Right renal cortex interstitium (tissue), 3 donors: ENCODE measurements at regions not wholly inside any gene's neighbourhood (a gene's known extent, or its start where the extent isn't known, plus 50 kb on each side); places are given as distances from the start of the nearest gene placed in this dataset.
"Not testable (repeated sequence)": the region's sequence is repeated elsewhere in the genome, so short reads cannot be mapped to it uniquely, and the experiment has no call there.

Experiments used
- DNase-seq, 3 donors: peaks; one replicate each; pipeline ENCODE4 v3.0.0-alpha.2; 2013; ENCODE audit warnings: low read depth in 3 of 3, low spot score in 2 of 3

DNA sequence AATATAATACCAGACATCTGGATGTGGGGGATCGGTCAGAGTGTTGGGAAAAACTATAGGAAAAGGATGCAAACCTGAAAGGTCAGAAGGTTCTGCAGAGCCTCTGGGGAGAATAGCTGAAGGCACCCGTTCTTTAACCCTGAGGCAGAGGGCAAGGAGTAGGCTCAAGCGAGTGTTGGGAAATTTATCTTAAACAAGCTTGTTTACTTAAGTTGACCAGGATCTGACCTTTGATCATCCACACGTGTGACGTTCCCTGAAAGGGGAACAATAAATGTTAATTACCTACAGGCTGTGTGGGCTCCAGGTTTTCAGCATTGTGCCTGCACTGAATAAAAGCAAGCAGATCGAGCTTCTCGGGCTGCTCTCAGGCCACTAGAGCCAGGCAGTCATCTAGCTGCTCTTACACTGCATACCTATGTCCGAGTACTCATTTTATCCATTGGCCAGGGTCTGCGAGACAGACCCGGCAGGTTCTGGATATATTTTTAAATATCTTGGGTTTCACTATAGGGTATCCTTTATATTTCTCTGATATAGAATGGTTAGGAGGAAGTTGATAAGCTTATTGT is 400.6 kb upstream of the CHST9 start:
- no peak for DNase-seq

- DNase-seq = no peak
Measured at GRCh38 chr18:27583466-27583865, 398.4 kb upstream of the CHST9 start.

- DNase-seq = no peak
Measured at GRCh38 chr18:27582760-27583412, 397.8 kb upstream of the CHST9 start.

DNA sequence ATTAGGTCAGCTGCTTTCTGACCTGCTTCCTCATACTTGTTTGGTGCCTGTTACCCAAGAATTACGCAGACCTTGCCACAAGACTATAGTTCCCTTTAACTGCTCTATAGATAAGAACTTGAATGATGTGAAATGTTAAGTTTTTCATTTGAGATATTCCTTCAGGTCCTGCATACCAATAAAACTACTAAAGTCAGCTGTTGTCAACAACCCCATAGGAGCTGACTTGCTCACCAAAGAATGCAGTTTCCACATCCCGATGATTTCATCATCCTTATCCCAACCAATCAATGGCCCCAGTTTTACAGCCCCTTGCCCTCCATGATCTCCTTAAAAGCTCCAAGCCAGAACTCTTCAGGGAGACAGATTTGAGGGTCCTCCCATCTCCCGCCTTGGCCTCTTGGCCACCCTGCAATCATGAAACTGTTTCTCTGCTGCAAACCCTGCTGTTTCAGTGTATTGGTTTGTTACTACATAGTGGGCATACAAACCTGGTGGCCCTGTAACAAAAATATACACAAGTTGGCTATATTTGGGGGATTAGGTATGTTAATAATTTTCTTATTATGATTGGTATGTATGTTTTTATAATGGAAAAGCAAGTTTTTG is 396.3 kb upstream of the CHST9 start:
- no peak for DNase-seq

DNA sequence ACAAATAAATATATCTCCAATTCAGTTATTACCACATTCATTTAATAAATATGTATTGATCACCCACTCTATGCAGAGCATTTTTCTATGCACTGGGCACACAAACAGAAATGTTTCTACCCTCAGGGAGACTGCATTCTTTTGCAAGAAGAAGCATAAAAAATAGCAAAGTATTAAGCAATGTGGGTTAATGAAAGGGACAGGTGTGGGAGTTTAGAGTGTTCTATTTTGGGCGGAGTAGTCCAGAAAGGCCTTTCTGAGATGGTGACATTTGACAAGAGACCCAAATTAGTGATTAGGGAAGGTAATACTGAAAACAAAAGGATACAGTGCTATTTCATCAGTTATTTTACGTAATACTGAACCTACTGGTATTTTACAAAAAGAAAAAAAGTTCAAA is 394.3 kb upstream of the CHST9 start:
- DNase-seq = no peak

DNA sequence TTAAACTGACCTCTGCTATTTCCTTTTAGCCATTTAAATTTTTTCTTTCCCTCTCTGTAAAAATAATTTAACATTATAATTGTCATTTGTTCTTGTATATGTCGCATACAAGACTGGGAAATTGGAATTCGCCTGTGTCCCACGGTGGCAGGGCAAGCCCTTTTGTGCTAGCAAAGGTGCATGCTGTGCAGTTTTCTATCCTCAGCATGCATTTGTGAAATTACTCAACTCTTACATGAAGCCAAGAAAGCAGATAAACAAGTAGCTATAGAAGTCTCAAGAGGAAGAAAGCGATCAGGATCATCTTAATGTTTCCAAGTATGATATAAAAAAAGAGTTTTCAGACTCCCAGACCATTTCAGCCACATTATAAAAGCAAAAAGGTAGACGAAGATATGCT is 392.6 kb upstream of the CHST9 start:
- DNase-seq = no peak

DNA sequence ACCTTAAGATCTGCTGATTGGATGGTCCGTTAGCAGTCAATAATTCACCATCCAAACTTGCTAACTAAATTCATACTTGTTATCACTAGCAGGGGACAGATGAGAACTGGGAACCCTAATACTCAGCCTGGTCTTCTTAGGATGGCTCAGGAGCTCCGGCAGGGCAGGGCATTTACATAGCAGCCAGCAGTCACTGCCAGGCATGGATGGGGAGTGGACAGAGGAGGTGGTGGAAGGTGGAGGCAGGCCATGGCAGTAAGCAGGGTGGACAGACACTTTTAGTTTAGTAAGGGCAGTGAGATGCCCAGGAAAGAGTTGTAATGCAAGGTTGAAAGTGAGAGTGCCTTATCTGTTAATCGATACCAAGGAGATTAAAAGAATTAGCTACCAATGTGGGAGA is 392.2 kb upstream of the CHST9 start:
- no peak for DNase-seq

- DNase-seq = no peak
Measured at GRCh38 chr18:27567434-27567833, 382.3 kb upstream of the CHST9 start.

GRCh38 chr18:27564066-27564465 is 379.0 kb upstream of the CHST9 start:
- DNase-seq = no peak

GRCh38 chr18:27558388-27559155 is 373.5 kb upstream of the CHST9 start:
- peak in 1 of 3 donors; percentile 2 for DNase-seq

DNA sequence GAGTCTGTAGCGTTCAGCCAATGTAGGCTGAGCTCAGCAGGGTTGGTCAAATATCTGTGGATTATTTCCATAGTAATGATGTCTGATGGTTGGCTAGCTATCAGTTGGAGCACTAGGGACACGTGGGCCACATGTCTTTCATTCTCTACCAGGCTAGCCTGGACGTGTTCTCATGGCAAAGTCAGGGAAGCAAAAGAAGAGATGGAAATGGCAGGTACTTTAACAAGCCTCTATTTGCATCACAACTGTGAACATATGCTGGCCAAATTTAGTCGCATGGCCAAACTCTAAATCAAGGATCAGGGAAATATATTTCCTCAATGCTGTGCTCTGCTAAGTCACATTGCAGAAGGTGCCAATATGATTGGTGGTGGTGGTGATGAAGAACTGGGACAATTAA is 371.6 kb upstream of the CHST9 start:
- DNase-seq = no peak

GRCh38 chr18:27549335-27550039 is 364.4 kb upstream of the CHST9 start:
- no peak for DNase-seq

DNA sequence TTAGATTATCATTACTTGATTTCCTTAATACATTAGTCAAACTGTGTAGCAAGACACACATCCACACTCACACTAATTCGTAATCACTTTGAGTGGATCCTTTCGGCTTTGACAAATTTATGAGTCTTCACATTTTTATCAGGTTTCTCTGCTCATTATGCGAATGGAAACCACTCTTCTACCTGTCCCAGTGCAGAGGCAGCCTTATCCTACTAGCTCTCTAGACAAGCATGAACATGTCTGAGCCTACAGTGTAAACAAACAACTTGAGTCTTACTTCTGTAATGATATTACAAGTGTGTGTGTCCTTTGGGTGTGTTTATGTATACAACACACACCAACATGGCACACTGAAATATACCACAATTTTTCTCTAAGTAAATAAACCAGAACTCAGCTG is 361.9 kb upstream of the CHST9 start:
- DNase-seq = no peak

- no peak for DNase-seq
Measured at GRCh38 chr18:27544206-27544605, 359.1 kb upstream of the CHST9 start.

DNA sequence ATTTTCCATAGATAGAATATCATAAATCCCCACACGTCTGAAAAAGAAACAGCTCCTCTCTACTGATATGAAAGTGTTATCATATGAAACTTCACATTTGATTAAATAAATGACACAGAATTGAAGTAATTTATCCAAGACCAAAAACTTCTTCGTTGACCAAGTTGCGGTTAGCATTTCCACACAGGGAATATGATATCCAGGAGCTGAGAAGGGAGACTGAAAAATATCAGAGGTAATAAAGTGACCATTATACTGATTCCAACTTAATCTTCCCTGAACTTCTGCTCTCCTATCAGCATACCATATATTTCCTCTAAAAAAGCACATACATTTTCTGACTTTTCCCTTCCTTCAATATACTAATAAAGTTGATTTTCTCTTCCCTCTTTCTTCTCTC is 356.2 kb upstream of the CHST9 start:
- DNase-seq = no peak

- DNase-seq = peak in 2 of 3 donors; percentile 23 to 31
Measured at GRCh38 chr18:27540111-27540510, 355.0 kb upstream of the CHST9 start.

DNA sequence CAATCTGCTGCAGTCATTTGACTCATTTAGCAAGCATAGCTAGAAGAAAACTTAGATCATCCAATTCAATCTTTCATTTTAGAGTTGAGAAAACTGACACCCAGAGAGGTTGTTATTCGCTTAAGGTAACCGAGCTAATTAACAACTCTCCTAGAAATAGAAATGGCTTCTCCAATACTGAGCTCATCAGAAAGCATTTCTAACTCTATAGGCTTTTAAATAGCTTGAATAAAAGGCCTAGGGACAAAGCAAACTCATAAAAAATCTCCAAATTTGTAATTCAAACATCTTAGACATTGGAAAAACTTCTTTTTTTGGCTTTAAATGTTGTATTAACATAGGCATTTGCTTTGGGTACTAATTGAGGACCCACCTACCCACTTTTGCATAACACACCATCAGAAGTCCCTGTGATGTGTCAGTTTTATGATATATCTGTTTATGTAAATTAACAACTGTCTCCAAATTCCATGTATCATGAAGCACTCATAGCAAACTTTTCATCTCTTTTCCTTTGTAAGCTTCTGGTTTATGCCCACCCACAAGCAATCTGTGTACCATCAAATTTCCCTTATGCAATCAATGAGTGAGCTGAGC is 343.9 kb upstream of the CHST9 start:
- DNase-seq = no peak

GRCh38 chr18:27527856-27528255 is 342.7 kb upstream of the CHST9 start:
- DNase-seq = no peak

GRCh38 chr18:27520401-27520800 is 335.3 kb upstream of the CHST9 start:
- DNase-seq = no peak

DNA sequence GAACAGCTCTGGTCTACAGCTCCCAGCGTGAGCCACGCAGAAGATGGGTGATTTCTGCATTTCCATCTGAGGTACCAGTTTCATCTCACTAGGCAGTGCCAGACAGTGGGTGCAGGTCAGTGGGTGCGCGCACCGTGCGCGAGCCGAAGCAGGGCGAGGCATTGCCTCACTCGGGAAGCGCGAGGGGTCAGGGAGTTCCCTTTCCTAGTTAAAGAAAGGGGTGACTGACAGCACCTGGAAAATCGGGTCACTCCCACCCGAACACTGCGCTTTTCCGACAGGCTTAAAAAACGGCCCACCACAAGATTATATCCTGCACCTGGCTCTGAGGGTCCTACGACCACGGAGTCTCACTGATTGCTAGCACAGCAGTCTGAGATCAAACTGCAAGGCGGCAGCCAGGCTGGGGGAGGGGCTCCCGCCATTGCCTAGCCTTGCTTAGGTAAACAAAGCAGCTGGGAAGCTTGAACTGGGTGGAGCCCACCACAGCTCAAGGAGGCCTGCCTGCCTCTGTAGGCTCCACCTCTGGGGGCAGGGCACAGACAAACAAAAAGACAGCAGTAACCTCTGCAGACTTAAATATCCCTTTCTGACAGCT is 325.0 kb upstream of the CHST9 start:
- DNase-seq = not testable (repeated sequence)
